Choroid plexus epithelial cell (primary cell): ENCODE measurements at regions not wholly inside any gene's neighbourhood (a gene's known extent, or its start where the extent isn't known, plus 50 kb on each side); places are given as distances from the start of the nearest gene placed in this dataset.

Experiments used
- DNase-seq: peaks from one replicate; pipeline ENCODE4 v3.0.0-alpha.2; 2010; ENCODE audit warnings: low read depth
- H3K4me3 ChIP-seq: 2 replicates; pipeline ENCODE4 v1.5.1; 2011; ENCODE audit warnings: low read depth, mild to moderate bottlenecking, control low read depth, low read length, moderate library complexity
- CTCF ChIP-seq: conservative IDR thresholded peaks from 2 replicates; pipeline ENCODE4 v1.5.1; 2011; ENCODE audit warnings: low read depth, mild to moderate bottlenecking, control low read depth, inconsistent platforms, low read length, moderate library complexity

DNA sequence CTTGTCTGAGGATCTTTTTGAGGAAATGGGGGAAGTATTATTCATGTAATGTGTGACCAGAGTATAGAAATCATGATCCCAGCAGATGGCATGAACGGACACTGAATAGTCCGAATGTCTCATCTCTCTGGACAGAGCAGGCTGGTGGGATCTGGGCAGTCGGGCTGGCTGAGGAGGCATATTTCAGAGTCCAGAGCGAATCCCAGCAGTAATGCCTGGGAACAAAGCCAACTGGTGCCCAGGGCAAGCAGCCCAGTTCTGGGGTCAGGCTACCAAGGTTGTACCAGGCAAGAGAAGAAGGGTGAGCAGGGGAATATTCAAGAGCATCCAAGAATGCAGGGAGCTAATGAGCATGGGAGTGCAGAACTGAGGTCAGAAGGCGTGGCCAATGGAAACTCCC, 306.4 kb downstream of the ZSWIM6 start:
- no peak for TF ChIP-seq CTCF
- DNase-seq, result no peak
- H3K4me3 ChIP-seq, result no peak overlapping the region

DNA sequence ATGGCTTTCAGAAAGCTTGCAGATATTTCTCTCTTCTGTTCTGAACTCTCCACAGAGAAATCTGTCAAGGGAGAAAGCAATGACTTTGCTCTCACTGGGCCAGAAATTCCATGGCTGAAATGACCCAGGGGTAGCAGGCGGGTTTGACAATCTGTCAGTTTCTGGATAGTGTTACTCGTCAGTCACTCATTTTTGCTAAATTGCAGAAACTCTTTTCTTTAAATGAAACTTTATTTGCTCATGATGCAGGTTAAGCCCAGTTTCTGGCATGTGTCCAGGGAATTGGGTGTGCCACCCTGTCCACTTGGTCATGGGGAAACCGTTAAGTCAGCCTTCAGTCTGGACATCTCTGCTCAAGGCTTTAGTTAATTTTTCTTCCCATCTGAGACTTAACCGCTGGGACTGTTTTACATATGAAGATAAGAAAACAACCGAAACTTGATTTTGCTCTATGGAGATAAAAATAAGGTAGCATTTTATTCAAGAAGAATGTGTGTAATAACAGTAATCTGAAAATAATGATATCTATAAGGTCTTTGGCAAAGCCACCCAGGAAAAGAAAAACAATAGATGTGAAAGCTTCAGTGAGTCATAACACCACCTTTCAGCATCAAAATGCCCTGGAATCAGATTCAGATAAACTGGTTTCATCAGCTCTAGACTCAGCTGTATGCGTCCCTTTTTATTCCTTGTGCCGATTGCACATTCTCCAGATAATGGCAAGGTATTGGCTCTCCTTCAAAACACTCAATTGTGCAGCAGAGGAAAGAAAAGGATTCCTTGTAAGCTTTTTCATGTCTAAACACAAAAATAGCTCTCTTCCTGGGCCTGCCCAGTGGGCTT, 308.3 kb downstream of the ZSWIM6 start:
- no peak for DNase-seq
- H3K4me3 ChIP-seq, result no peak overlapping the region
- no peak for TF ChIP-seq CTCF

DNA sequence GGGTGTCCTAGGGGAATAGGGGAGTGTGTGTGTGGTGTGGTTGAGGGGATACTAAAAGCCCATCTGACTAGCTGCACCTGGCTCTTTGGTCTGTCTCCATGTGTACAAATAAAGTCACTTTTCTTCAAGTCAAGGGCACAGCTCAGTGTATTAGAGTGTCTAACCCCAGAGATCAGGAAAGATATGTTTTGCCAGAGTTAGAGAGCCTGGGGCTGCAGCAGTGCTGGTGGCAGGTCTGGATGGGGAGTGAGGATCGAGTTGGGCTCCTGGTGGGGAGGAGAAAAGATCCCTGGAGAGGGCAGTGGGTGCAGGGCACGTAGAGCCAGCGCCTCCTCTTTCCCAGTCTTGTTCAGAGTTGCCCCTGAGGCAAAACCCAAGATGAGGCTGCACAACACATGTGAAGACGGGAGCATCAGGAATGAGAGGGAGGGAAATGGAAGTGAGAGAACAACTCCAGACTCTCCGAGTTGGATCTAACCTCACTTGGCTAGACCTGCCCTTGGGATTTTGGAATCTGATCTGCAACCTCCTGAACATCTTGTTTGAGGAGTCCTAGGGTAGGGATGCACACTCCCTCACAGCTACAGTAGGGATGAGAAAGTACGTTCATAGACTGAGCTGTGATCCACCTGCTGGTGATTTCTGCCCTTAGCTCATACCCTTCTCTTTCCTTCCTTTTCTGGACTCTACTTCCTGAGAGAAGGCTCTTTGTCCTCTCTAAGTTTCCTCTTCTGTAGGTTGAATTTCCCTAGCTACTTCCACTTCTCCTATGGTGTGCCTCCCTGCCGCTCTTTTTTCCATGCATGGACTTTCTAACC, 309.9 kb downstream of the ZSWIM6 start:
- H3K4me3 ChIP-seq, result no peak overlapping the region
- peak; percentile 41 for DNase-seq

GRCh38 chr5:61647672-61648071, 315.6 kb downstream of the ZSWIM6 start:
- DNase-seq, result no peak
- no peak for TF ChIP-seq CTCF
- no peak overlapping the region for H3K4me3 ChIP-seq

More for the DNA sequence above, 309.9 kb downstream of the ZSWIM6 start:
- TF ChIP-seq CTCF, result peak; percentile 52

GRCh38 chr5:61649231-61649630, 317.2 kb downstream of the ZSWIM6 start:
- no peak for DNase-seq
- no peak overlapping the region for H3K4me3 ChIP-seq

DNA sequence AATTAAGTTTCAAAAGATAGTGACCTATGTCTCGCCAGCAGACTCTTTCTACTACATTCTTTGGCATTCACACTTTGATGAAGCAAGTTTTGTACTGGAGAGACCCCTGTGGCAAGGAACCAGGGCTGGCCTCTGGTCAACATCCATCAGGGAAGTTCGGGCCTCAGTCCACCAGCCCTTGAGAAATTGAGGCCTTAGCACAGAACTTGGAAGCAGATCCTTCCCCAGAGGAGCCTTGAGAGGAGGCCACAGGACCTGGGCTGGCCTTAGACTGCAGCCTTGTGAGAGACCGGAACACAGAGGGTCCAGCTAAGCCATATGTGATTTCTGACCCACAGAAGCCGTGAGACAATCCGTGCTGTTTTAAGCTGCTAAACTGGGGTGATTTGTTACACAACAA, 317.9 kb downstream of the ZSWIM6 start:
- H3K4me3 ChIP-seq, result no peak overlapping the region
- TF ChIP-seq CTCF, result no peak
- DNase-seq, result no peak

More at GRCh38 chr5:61649231-61649630, 317.2 kb downstream of the ZSWIM6 start:
- no peak for TF ChIP-seq CTCF
